GM21447 (cell line): ENCODE measurements at regions not wholly inside any gene's neighbourhood (a gene's known extent, or its start where the extent isn't known, plus 50 kb on each side); places are given as distances from the start of the nearest gene placed in this dataset.
A peak's percentile ranks its signal among the peaks of the same experiment; 100 is the strongest.

Experiments
- ATAC-seq: cut with Tn5 transposase; IDR thresholded peaks from one replicate; pipeline ENCODE4 v1.9.1; 2021; ENCODE audit not compliant: unreplicated experiment

GRCh38 chrX:110863883-110864282, 68.3 kb upstream of the CHRDL1 start:
- no peak for ATAC-seq

- ATAC-seq, result no peak
Measured at GRCh38 chrX:110858565-110858964, 62.9 kb upstream of the CHRDL1 start.

DNA sequence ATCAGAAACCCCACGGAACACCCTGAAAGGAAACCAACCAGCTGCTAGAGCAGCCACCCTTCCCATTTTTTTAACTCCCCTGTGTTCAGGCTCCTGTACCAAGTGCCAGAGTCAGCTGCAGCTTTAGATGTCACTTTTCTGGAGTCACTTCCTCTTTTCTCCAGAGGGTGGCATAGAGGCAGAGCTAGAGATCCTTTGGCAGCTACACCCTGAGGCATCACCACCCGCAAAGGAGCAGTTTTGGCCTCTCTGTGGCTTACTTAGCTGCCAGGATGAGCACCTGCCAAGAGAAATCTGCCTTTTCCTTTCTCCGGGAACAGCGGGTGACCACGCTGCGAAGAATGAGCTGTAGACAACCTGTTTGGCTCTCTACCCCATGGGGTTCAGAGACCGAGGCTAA, 58.0 kb upstream of the CHRDL1 start:
- ATAC-seq, result no peak

DNA sequence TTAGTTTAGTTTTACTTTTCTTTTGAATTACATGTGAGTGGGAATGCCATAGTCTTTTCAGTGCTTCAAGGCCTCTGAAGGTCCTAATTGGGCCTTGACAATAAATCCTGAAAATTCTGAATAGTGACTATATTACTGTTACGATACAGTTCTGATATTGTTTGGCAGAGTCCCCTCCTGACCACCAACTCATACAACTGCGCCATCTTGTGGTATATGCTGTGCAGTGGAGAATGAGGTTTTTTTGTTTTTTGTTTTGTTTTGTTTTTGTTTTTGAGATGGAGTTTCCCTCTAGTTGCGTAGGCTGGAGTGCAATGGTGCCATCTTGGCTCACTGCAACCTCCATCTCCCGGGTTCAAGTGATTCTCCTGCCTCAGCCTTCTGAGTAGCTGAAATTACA, 56.6 kb upstream of the CHRDL1 start:
- peak; percentile 42 for ATAC-seq

- ATAC-seq, result no peak
Measured at GRCh38 chrX:110851780-110852179, 56.2 kb upstream of the CHRDL1 start.

GRCh38 chrX:110847334-110847733, 51.7 kb upstream of the CHRDL1 start:
- ATAC-seq, result peak; percentile 65

GRCh38 chrX:110846071-110846470, 50.5 kb upstream of the CHRDL1 start:
- ATAC-seq, result no peak
